Stomach (tissue), 8 donors: ENCODE measurements at regions not wholly inside any gene's neighbourhood (a gene's known extent, or its start where the extent isn't known, plus 50 kb on each side); places are given as distances from the start of the nearest gene placed in this dataset.
"Not testable (repeated sequence)": the region's sequence is repeated elsewhere in the genome, so short reads cannot be mapped to it uniquely, and the experiment has no call there.

Source experiments
- DNase-seq, 2 donors: peaks; one replicate each; pipeline versions ENCODE4 v3.0.0 to v3.0.0-alpha.2; 2013 to 2019
- H3K27ac ChIP-seq, 5 donors: fragments of 200-600 bp in 4 of 5; sonication (generic) in 4 of 5; one replicate each; pipeline ENCODE4 v1.5.1; 2013 to 2019; ENCODE audit warnings: mild to moderate bottlenecking in 1 of 5, moderate library complexity in 1 of 5
- H3K27me3 ChIP-seq, 3 donors: fragments of 200-600 bp; sonication (generic); one replicate each; pipeline ENCODE4 v1.5.1; 2017 to 2019; ENCODE audit warnings: mixed run types in 1 of 3
- H3K36me3 ChIP-seq, 4 donors: fragments of 200-600 bp; sonication (generic); 1 replicate in 3 of 4; 2 replicates in 1 of 4; pipeline ENCODE4 v1.5.1; 2016 to 2019
- H3K4me1 ChIP-seq, 4 donors: fragments of 200-600 bp; sonication (generic); one replicate each; pipeline ENCODE4 v1.5.1; 2016 to 2019
- H3K4me3 ChIP-seq, 4 donors: fragments of 200-600 bp; sonication (generic) in 3 of 4; one replicate each; pipeline ENCODE4 v1.5.1; 2016 to 2019; ENCODE audit warnings: mild to moderate bottlenecking in 1 of 4
- H3K9me3 ChIP-seq, 4 donors: fragments of 200-600 bp; sonication (generic); one replicate each; pipeline ENCODE4 v1.5.1; 2016 to 2019
- CTCF ChIP-seq, 7 experiments: fragments of 450-650 bp in 4 of 7; fragments of 200-600 bp in 3 of 7; sonication (generic) in 3 of 7; IDR thresholded peaks; one replicate each; pipeline ENCODE4 v1.5.1; 2016 to 2019; ENCODE audit warnings: antibody characterized with exemption in 7 of 7, control low read depth in 2 of 7, mild to moderate bottlenecking in 1 of 7
- EP300 ChIP-seq: sonication (generic); formaldehyde crosslinking; IDR thresholded peaks from one replicate; pipeline ENCODE4 v1.6.1; 2017; ENCODE audit warnings: antibody characterized with exemption
- POLR2A ChIP-seq, 4 donors: fragments of 450-650 bp; IDR thresholded peaks; one replicate each; pipeline ENCODE4 v1.6.1; 2016; ENCODE audit warnings: antibody characterized with exemption in 4 of 4, control low read depth in 2 of 4, mild to moderate bottlenecking in 1 of 4, moderate library complexity in 1 of 4
- POLR2AphosphoS5 ChIP-seq, 3 donors: sonication (generic); formaldehyde crosslinking; IDR thresholded peaks; one replicate each; pipeline ENCODE4 v1.6.1; 2016; ENCODE audit warnings: antibody characterized with exemption in 3 of 3
- WGBS, 5 donors: extraction: QIAGEN DNeasy Blood & Tissue Kit in 3 of 5; methylation state at CpG; one replicate each; pipeline versions ENCODE4 v1.1.5 to v1.1.7; 2013 to 2018; 5-methylcytosine and 5-hydroxymethylcytosine counted together
- intact Hi-C: fragments of 100-400 bp; cut with DNase I; formaldehyde crosslinking; loops from one replicate; pipeline ENCODE4 v1.15.1; 2023; ENCODE audit warnings: low total_unique reads
- donor health status: healthy with polysubstance abuse.
- donor health status: Bipolar disorder and iron deficiency.
- donor health status: healthy.

GRCh38 chr1:87435484-87435883 lies 106.8 kb downstream of the LMO4 start:
- Histone ChIP-seq H3K27ac (no peak overlapping the region), H3K4me1 (peaks cover 0 to 11% (median 6%) of the 10 kb centered on the region in 4 donors), H3K4me3 (no peak overlapping the region), H3K36me3 (no peaks in the 10 kb centered on the region), H3K9me3 (no peaks in the 10 kb centered on the region), H3K27me3 (no peaks in the 10 kb centered on the region)
- no peak for DNase-seq
- intact Hi-C loops, result no loop called here
- 56 to 71% (median 63%) methylated on average over 8 of the region's 8 CpGs for WGBS, 5 donors
- TF ChIP-seq POLR2AphosphoS5 (IDR thresholded peaks at IDR 0.05), result no peak

GRCh38 chr1:87436115-87436514 lies 107.4 kb downstream of the LMO4 start:
- H3K36me3 ChIP-seq, H3K9me3 ChIP-seq, intact Hi-C loops, H3K27me3 ChIP-seq, DNase-seq, H3K4me3 ChIP-seq: not testable (repeated sequence)
- peaks cover 0 to 11% (median 6%) of the 10 kb centered on the region in 4 donors for H3K4me1 ChIP-seq
- H3K27ac ChIP-seq, result peak overlapping the region in 1 of 5 donors; percentile 9
- WGBS, 5 donors, result 29 to 55% (median 44%) methylated on average over 8 of the region's 8 CpGs

- no peak for DNase-seq
- no peaks in the 10 kb centered on the region for H3K27me3 ChIP-seq
- H3K4me3 ChIP-seq, result no peak overlapping the region
- no peak overlapping the region for H3K27ac ChIP-seq
- TF ChIP-seq CTCF (IDR thresholded peaks at IDR 0.05) (no peak), POLR2A (IDR thresholded peaks at IDR 0.05) (no peak), POLR2AphosphoS5 (IDR thresholded peaks at IDR 0.05) (no peak), EP300 (no peak)
- WGBS, 5 donors, result 55 to 75% (median 63%) methylated on average over 4 of the region's 4 CpGs
- intact Hi-C loops, result no loop called here
- H3K9me3 ChIP-seq, result no peaks in the 10 kb centered on the region
- H3K4me1 ChIP-seq, result peaks cover 0 to 11% (median 6%) of the 10 kb centered on the region in 4 donors
- H3K36me3 ChIP-seq, result no peaks in the 10 kb centered on the region
Measured at GRCh38 chr1:87436534-87436933, 107.9 kb downstream of the LMO4 start.

GRCh38 chr1:87437663-87438295 lies 109.1 kb downstream of the LMO4 start:
- 46 to 58% (median 50%) methylated on average over 3 of the region's 3 CpGs for WGBS, 5 donors

GRCh38 chr1:87439821-87440220 lies 111.1 kb downstream of the LMO4 start:
- Histone ChIP-seq H3K27me3 (no peaks in the 10 kb centered on the region), H3K36me3 (no peaks in the 10 kb centered on the region), H3K4me1 (peaks cover 0 to 11% (median 6%) of the 10 kb centered on the region in 4 donors), H3K27ac (no peak overlapping the region), H3K4me3 (no peak overlapping the region), H3K9me3 (peaks cover 0 to 6% (median 6%) of the 10 kb centered on the region in 4 donors)
- intact Hi-C loops, result no loop called here
- 81 to 91% (median 89%) methylated on average over 5 of the region's 5 CpGs for WGBS, 5 donors
- no peak for TF ChIP-seq CTCF (IDR thresholded peaks at IDR 0.05)
- TF ChIP-seq POLR2AphosphoS5 (IDR thresholded peaks at IDR 0.05), result no peak
- TF ChIP-seq EP300, result no peak
- TF ChIP-seq POLR2A (IDR thresholded peaks at IDR 0.05), result no peak
- no peak for DNase-seq

More at GRCh38 chr1:87437663-87438295, 109.1 kb downstream of the LMO4 start:
- intact Hi-C loops, result no loop called here
- Histone ChIP-seq H3K27ac (no peak overlapping the region), H3K27me3 (no peaks in the 10 kb centered on the region), H3K4me1 (peaks cover 0 to 11% (median 6%) of the 10 kb centered on the region in 4 donors), H3K36me3 (no peaks in the 10 kb centered on the region), H3K9me3 (no peaks in the 10 kb centered on the region), H3K4me3 (no peak overlapping the region)
- TF ChIP-seq POLR2AphosphoS5 (IDR thresholded peaks at IDR 0.05) (no peak), POLR2A (IDR thresholded peaks at IDR 0.05) (no peak), CTCF (IDR thresholded peaks at IDR 0.05) (no peak), EP300 (no peak)
- DNase-seq, result no peak
